Glomerular visceral epithelial cell (primary cell): ENCODE measurements at regions not wholly inside any gene's neighbourhood (a gene's known extent, or its start where the extent isn't known, plus 50 kb on each side); places are given as distances from the start of the nearest gene placed in this dataset.
"Not testable (repeated sequence)": the region's sequence is repeated elsewhere in the genome, so short reads cannot be mapped to it uniquely, and the experiment has no call there.

Source experiments
- DNase-seq: peaks from one replicate; pipeline ENCODE4 v3.0.0-alpha.2; 2016; ENCODE audit errors: extremely low spot score

DNA sequence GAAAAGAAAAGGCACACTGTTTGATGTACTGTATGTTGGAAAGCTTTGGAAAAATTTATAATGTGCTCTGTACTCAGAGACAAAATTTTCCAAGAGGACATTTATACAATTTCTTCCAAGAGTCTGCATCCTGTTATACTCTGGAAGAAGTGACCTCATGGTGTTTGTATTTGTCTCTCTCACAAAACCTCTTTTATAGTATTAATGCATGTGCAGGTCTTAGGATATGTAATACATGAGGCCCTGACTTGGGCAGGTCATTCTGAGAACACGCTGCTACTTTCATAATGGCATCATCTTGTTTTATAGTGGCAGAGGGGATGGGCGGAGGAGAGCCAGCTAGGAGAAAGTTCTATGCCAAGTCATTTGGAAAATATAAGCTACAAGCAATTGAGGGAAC is 72.0 kb upstream of the P3H2 start:
- no peak for DNase-seq

DNA sequence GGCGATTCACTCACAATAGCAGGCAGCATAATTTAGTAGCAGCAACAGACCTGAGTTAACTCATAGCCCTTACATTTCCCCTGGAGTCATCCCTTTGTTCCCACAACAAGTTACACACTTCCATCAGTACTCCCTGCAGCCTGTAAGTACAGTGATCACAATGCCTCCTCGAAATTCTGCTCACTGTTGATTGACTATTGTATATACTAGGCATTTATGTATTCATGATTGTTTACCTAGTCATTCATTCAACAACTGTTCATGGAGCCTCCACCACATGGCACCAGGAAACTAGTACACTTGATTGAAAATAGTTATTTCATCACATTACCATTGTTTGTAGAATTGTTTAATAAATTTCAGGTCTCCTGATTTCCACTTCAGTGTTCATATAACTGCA is 71.4 kb upstream of the P3H2 start:
- DNase-seq: no peak

DNA sequence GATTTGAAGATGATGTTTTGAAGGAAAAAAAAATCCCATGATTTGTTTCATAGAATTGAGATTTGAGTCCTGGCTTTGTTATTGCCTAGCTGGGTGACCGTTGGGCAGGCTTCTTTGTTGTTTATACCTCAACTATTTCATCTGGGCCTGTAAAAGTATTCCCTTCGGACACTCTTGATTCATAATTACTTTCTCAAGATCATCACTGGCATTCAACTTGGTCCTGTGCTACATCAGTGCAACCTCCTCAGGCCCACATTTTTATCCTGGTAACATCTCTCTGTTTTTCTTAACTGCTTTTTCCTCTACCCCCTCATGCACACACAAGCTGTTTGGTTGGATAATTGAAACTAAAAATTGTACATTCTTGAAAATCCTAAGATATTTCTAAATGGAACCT is 67.5 kb upstream of the P3H2 start:
- DNase-seq: no peak

DNA sequence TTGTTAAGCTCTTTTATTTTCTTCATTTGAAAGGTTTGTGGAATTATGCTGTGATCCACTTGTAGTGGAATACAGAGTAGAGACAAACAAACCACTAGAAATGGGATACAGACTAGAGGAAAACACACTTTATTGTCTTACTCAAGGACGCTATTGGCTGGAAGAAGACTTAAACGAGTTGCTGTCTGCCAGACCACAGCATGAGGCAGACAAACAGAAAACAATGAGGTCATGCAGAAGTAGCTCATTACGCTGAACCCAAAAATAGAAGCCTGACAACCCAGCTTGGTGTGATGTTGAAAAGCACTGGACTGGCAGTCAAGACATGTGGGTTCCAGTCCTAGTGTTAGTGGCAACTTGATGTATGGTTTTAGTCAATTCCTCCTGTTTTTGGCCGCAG is 62.4 kb upstream of the P3H2 start:
- peak; percentile 82 for DNase-seq

DNA sequence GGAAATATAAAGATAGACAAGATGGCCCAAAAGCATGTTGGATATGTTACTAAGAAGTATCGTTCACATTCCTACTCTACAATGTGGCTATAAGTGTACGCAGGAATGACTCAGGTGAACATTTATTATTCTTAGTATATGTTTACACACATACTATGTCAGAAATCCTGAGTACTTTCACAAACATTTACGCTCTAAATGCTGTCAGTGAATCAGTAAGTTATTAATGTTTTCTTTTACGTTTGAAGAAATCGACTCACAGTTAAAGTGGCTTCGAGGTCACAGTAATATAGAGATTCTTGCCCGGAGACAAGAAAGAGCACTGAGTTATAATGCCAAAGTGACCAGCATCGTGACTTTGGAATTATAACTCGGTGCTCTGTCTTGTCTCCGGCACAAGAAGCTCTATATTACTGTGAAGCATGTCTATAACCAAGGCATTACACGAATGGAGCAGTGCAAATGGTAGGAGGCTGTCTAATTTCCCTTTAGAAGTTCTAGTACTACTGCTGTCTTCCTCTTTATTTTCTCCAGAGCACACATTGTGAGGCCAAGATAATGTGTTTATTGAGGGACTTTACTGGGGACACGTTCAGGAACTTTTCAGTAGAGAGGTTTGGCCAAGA is 61.8 kb upstream of the P3H2 start:
- DNase-seq: peak; percentile 35

DNA sequence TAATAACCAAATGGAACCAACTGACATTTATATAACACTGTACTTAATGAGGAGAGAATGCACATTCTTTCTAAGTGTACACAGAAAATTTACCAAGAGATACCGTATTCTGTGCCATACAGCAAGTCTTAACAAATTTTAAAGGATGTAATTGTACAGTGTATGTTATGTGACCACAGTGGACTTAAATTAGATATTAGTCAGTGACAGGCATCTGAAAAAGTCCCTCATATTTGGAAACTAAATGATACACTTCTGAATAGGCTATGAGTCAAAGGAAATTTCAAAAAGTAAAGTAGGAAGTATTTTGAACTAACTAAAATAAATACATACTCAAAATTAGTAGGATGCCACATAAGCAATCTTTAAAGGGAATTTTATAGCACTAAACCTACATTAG is 59.6 kb upstream of the P3H2 start:
- no peak for DNase-seq

DNA sequence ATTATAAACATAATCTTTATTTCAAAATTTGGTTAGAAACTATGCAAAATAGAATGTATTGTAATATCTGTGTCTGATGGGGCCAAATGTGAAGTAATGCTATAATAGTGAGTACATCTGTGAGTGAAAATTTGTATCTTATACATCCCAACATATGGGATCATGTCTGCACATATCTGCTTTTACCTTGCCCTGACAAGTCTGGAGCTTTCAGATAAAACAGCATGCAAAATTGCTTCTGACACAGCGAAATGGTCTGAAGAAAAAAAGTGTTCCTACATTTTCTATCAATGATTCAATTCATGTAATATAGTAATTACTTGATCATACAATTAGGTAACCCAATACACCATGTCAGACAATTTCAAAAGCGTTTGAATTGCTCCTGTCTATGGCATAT is 58.1 kb upstream of the P3H2 start:
- DNase-seq: no peak

DNA sequence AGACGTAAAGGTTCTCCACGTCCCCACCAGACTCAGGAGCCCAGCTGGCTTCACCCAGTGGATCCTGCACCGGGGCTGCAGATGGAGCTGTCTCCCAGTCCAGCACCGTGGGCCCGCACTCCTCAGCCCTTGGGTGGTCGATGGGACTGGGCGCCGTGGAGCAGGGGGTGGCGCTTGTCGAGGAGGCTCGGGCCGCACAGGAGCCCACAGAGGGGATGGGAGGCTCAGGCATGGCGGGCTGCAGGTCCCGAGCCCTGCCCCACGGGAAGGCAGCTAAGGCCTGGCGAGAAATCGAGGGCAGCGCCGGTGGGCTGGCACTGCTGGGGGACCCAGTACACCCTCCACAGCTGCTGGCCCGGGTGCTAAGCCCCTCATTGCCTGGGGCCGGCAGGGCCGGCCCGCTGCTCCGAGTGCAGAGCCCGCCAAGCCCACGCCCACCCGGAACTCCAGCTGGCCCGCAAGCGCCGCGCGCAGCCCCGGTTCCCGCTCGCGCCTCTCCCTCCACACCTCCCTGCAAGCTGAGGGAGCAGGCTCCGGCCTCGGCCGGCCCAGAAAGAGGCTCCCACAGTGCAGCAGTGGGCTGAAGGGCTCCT is 56.3 kb upstream of the P3H2 start:
- DNase-seq: not testable (repeated sequence)

DNA sequence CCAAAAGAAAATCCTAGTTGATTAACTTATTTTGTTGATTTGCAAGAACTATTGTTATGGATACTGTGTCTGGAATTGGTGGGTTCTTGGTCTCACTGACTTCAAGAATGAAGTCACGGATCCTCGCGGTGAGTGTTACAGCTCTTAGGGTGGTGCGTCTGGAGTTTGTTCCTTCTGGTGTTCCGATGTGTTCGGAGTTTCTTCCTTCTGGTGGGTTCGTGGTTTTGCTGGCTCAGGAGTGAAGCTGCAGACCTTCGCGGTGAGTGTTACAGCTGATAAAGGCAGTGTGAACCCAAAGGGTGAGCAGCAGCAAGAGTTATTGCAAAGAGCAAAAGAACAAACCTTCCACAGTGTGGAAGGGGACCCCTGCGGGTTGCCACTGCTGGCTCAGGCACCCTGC is 55.4 kb upstream of the P3H2 start:
- DNase-seq: not testable (repeated sequence)

DNA sequence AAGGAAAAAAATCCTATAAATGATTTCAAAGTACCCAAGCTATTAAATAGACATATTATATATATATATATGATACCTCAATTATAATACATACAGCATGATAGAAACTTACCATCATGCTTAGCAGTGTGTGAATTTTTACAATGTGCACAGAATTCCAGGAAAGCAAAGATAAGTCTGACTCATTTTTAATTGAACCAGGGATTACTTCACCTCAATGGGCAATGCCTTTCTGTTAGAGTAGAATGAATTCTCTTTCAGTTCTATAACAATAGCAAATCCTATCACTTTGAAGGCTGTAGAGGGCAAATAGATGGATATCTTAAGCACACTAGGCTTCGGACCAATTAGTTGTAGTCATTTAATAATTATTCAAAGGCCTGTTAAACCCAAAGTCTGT is 54.8 kb upstream of the P3H2 start:
- peak; percentile 36 for DNase-seq

DNA sequence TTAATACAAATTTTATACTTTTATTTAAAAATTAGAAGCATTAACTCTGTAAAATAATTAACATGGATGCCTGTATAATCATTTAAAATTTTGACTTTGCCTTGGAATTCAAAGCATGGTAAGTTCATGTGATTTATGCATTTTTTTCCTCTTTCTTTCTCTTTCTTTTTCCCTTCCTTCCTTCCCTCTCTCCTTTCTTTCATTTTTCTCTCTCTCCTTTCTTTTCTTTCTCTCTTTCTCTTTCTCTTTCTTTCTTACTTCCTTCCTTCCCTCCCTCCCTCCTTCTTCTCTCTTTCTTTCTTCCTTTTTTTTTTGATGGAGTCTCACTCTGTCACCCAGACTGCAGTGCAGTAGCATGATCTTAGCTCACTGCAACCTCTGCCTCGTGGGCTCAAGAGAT is 53.8 kb upstream of the P3H2 start:
- DNase-seq: no peak

DNA sequence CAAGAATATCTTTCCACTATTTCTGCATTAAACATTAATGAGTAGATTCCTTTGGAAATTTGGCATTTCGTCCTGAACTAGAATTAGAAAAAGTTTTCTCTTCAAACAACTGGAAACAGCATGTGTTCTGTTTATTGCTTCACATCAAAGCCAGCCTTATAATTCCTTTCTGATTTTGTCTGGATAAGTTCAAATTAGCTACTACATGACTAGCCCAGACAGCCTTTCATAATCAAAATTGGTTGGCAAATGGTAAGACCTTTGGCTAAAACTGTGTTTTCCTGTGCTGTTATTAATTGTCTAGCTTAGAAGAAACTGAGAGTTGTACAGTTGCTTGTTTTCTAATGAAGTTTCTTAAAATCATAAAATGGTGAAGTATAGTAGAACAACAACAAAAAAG is 52.7 kb upstream of the P3H2 start:
- DNase-seq: no peak

DNA sequence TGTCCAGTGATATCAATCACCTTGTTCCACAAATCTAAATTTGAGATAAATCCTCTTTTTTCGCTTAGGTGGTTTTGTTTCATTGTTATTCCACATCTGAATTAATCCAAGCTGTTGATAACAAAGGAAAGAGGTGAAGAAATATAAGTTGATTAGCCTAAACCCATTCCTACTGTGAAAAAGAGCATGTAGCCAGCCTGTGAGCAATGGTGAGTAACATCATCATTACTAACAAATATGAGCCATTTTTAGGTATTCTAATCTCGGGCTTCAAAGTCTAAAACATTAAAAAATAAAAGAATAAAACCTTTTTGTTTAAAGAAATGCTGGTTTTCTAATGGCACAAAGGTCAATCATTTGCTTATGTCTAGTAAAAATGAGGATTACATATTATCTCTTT is 52.1 kb upstream of the P3H2 start:
- no peak for DNase-seq
